PC-3 (cell line): ENCODE measurements at regions not wholly inside any gene's neighbourhood (a gene's known extent, or its start where the extent isn't known, plus 50 kb on each side); places are given as distances from the start of the nearest gene placed in this dataset.
A peak's percentile ranks its signal among the peaks of the same experiment; 100 is the strongest.

ENCODE experiments used
- ATAC-seq: fragments of 200-7000 bp; cut with Tn5 transposase; 2 replicates; pipeline ENCODE4 v1.9.1; 2020; ENCODE audit warnings: mild to moderate bottlenecking, moderate library complexity
- BruUV-seq: library from RNA; stranded (reverse); fragments of 400-500 nt; replicated peaks from 2 replicates; lab custom pipeline; 2021; lab: Mats Ljungman, UMichigan
- CTCF ChIA-PET: fragments of 300-600 bp; sonication (Branson Sonifier 250); formaldehyde crosslinking; loops from one replicate; lab custom pipeline; 2022; ENCODE audit warnings: antibody characterized with exemption; lab: Charles Lee
- POLR2A ChIA-PET: fragments of 300-600 bp; sonication (Branson Sonifier 250); formaldehyde crosslinking; loops from one replicate; lab custom pipeline; 2022; ENCODE audit warnings: antibody characterized with exemption; ENCODE audit not compliant: unreplicated experiment; lab: Charles Lee
- DNase-seq: peaks from one replicate; pipeline ENCODE4 v3.0.0-alpha.2; 2015
- H2AFZ ChIP-seq: fragments of 300-600 bp; sonication (generic); 2 replicates; pipeline ENCODE4 v1.6.0; 2016; ENCODE audit warnings: antibody characterized with exemption, low read length
- H3F3A ChIP-seq: fragments of 300-600 bp; sonication (generic); one replicate; pipeline ENCODE4 v1.6.0; 2017; ENCODE audit warnings: antibody characterized with exemption, low read length, control low read depth, mild to moderate bottlenecking; ENCODE audit not compliant: unreplicated experiment
- H3K27ac ChIP-seq: fragments of 300-600 bp; sonication (generic); 2 replicates; pipeline ENCODE4 v1.5.1; 2016; ENCODE audit warnings: mild to moderate bottlenecking, low read length
- H3K27me3 ChIP-seq: fragments of 300-600 bp; sonication (generic); 2 replicates; pipeline ENCODE4 v1.6.1; 2016; ENCODE audit warnings: low read length, mixed read lengths
- H3K36me3 ChIP-seq: fragments of 300-600 bp; sonication (generic); 2 replicates; pipeline ENCODE4 v1.6.1; 2016; ENCODE audit warnings: low read depth, mixed run types, low read length, mixed read lengths
- H3K4me1 ChIP-seq: fragments of 300-600 bp; sonication (generic); 2 replicates; pipeline ENCODE4 v1.5.1; 2016; ENCODE audit warnings: low read length; ENCODE audit not compliant: insufficient read depth
- H3K4me2 ChIP-seq: fragments of 300-600 bp; sonication (generic); 2 replicates; pipeline ENCODE4 v1.6.0; 2016; ENCODE audit warnings: low read length
- H3K4me3 ChIP-seq: fragments of 300-600 bp; sonication (generic); 2 replicates; pipeline ENCODE4 v1.5.1; 2016; ENCODE audit warnings: mild to moderate bottlenecking, low read length, mixed read lengths
- H3K79me2 ChIP-seq: fragments of 300-600 bp; sonication (generic); 2 replicates; pipeline ENCODE4 v1.6.1; 2017; ENCODE audit warnings: low read length, mixed read lengths
- H3K9ac ChIP-seq: fragments of 300-600 bp; sonication (generic); 2 replicates; pipeline ENCODE4 v1.6.0; 2016; ENCODE audit warnings: mild to moderate bottlenecking, low read length
- H3K9me2 ChIP-seq: fragments of 300-600 bp; sonication (generic); replicated peaks from 2 replicates; pipeline ENCODE4 v1.6.1; 2016; ENCODE audit warnings: mixed run types, low read length, mixed read lengths
- H3K9me3 ChIP-seq: fragments of 300-600 bp; sonication (generic); 2 replicates; pipeline ENCODE4 v1.6.1; 2016; ENCODE audit warnings: low read length, mixed read lengths
- H4K20me1 ChIP-seq: fragments of 300-600 bp; sonication (generic); 2 replicates; pipeline ENCODE4 v1.6.1; 2016; ENCODE audit warnings: low read length, mixed read lengths
- CTCF ChIP-seq: fragments of 300-600 bp; sonication (generic); conservative IDR thresholded peaks from 2 replicates; pipeline ENCODE4 v1.5.1; 2017; ENCODE audit warnings: antibody characterized with exemption, low read depth, mild to moderate bottlenecking, low read length
- EZH2 ChIP-seq: fragments of 300-600 bp; sonication (generic); IDR thresholded peaks from one replicate; pipeline ENCODE4 v1.6.1; 2017; ENCODE audit warnings: antibody characterized with exemption, mild to moderate bottlenecking, low read length; ENCODE audit not compliant: unreplicated experiment
- EZH2phosphoT487 ChIP-seq: fragments of 300-600 bp; sonication (generic); IDR thresholded peaks from 2 replicates; pipeline ENCODE4 v1.6.1; 2018; ENCODE audit warnings: mild to moderate bottlenecking, antibody characterized with exemption, low read length, borderline replicate concordance
- intact Hi-C: fragments of 100-400 bp; cut with micrococcal nuclease; formaldehyde crosslinking; loops from 2 replicates; pipeline ENCODE4 v1.9.0; 2023

GRCh38 chr7:130843703-130844102 lies 109.7 kb upstream of the KLF14 start:
- Histone ChIP-seq H3K4me1 (peaks cover 46% of the 10 kb centered on the region), H3K4me2 (no peak overlapping the region), H3F3A (peaks cover 12% of the 10 kb centered on the region), H4K20me1 (no peaks in the 10 kb centered on the region), H2AFZ (no peak overlapping the region), H3K36me3 (no peaks in the 10 kb centered on the region), H3K27ac (no peak overlapping the region), H3K9me3 (no peaks in the 10 kb centered on the region), H3K27me3 (no peaks in the 10 kb centered on the region), H3K4me3 (no peak overlapping the region), H3K79me2 (0 out of 2 replicates have a peak, but pooled peaks cover 4% of the 10 kb centered on the region), H3K9me2 (no peaks in the 10 kb centered on the region), H3K9ac (no peak overlapping the region)
- no peak for TF ChIP-seq CTCF
- TF ChIP-seq EZH2phosphoT487: no peak
- TF ChIP-seq EZH2: no peak
- ChIA-PET CTCF (no interaction called here), POLR2A (no interaction called here)
- no TSS peak for BruUV-seq
- no peak for DNase-seq
- intact Hi-C loops: no loop called here
- ATAC-seq: no peak

- H3F3A ChIP-seq: peaks cover 12% of the 10 kb centered on the region
- no peaks in the 10 kb centered on the region for H3K36me3 ChIP-seq
- ATAC-seq (peak; percentile 61), DNase-seq (peak; percentile 79)
- H2AFZ ChIP-seq: peak overlapping the region; percentile 87
- H3K27me3 ChIP-seq: no peaks in the 10 kb centered on the region
- H3K9me3 ChIP-seq: no peaks in the 10 kb centered on the region
- POLR2A ChIA-PET: interaction anchor here (0.6 kb wide), 1 partner anchor 30 kb away, joined by 4 read pairs; no protein-coding TSS in a partner anchor
- H3K4me3 ChIP-seq: peak overlapping the region; percentile 55
- CTCF ChIA-PET: no interaction called here
- no peaks in the 10 kb centered on the region for H4K20me1 ChIP-seq
- peak overlapping the region; percentile 83 for H3K4me2 ChIP-seq
- H3K9ac ChIP-seq: peak overlapping the region; percentile 55
- TF ChIP-seq CTCF (no peak), EZH2 (no peak), EZH2phosphoT487 (no peak)
- BruUV-seq: TSS peak; percentile 83
- H3K79me2 ChIP-seq: 0 out of 2 replicates have a peak, but pooled peaks cover 4% of the 10 kb centered on the region
- no peaks in the 10 kb centered on the region for H3K9me2 ChIP-seq
- peaks cover 35% of the 10 kb centered on the region for H3K4me1 ChIP-seq
- H3K27ac ChIP-seq: peak overlapping the region; percentile 98
- intact Hi-C loops: loop anchor here (1.0 kb wide), 1 partner anchor 8 kb away; no protein-coding TSS in a partner anchor
Measured at GRCh38 chr7:130844811-130845580, 111.0 kb upstream of the KLF14 start.
